IMR-90 (cell line): ENCODE measurements at regions not wholly inside any gene's neighbourhood (a gene's known extent, or its start where the extent isn't known, plus 50 kb on each side); places are given as distances from the start of the nearest gene placed in this dataset.

ENCODE experiments used
- SMC3 ChIP-seq: fragments of 150-350 bp; IDR thresholded peaks from 2 replicates; pipeline ENCODE4 v1.6.1; 2016; ENCODE audit warnings: low read depth, mild to moderate bottlenecking, antibody characterized with exemption, low read length, moderate library complexity
- TF ChIP-seq, protein P1 (sequence below): conservative IDR thresholded peaks from 2 replicates; pipeline ENCODE4 v1.5.1; 2012; ENCODE audit warnings: mild to moderate bottlenecking, low read depth, low read length, improper control_type of control experiment

DNA sequence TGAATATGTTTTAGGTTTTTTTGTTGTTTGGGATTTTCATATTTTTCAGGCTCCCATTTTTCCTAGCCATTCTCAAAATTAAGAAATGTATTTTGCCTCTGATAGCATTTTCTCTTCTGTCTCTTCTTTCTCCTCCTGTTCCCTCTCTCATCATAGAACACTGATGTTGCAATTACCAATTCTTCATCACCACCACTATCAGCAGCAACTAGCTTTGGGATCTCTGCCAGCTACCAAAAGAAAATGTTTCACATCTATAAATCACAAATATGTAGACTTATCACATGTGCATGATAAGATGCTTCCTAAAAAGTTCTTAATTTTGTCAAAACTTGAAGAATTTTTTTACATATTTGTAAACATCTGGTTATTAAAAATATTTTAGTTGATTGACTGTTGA is 887.1 kb downstream of the MAT2B start:
- TF ChIP-seq, protein P1, sequence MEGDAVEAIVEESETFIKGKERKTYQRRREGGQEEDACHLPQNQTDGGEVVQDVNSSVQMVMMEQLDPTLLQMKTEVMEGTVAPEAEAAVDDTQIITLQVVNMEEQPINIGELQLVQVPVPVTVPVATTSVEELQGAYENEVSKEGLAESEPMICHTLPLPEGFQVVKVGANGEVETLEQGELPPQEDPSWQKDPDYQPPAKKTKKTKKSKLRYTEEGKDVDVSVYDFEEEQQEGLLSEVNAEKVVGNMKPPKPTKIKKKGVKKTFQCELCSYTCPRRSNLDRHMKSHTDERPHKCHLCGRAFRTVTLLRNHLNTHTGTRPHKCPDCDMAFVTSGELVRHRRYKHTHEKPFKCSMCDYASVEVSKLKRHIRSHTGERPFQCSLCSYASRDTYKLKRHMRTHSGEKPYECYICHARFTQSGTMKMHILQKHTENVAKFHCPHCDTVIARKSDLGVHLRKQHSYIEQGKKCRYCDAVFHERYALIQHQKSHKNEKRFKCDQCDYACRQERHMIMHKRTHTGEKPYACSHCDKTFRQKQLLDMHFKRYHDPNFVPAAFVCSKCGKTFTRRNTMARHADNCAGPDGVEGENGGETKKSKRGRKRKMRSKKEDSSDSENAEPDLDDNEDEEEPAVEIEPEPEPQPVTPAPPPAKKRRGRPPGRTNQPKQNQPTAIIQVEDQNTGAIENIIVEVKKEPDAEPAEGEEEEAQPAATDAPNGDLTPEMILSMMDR: no peak
- TF ChIP-seq SMC3: no peak
